ENCODE measurements at regions not wholly inside any gene's neighbourhood (a gene's known extent, or its start where the extent isn't known, plus 50 kb on each side); places are given as distances from the start of the nearest gene placed in this dataset.

- TF ChIP-seq CTCF (IDR thresholded peaks at IDR 0.05; ENCODE audit: low read depth, low read length): no peak
- no peak for DNase-seq (ENCODE audit: low read depth in 2 of 2)
- H3K4me3 ChIP-seq (replicated peaks in 1 of 2; ENCODE audit: low read depth in 2 of 2, low read length in 2 of 2): no peak overlapping the region
These were observed 115.2 kb downstream of the RAB18 start for GRCh38 chr10:27619329-27619728.

GRCh38 chr10:27620430-27621397, 116.6 kb downstream of the RAB18 start:
- peak; percentile 6 to 57 for DNase-seq (ENCODE audit: low read depth in 2 of 2)
- no peak for TF ChIP-seq CTCF (IDR thresholded peaks at IDR 0.05; ENCODE audit: low read depth, low read length)
- H3K4me3 ChIP-seq (replicated peaks in 1 of 2; ENCODE audit: low read depth in 2 of 2, low read length in 2 of 2): no peak overlapping the region

GRCh38 chr10:27621461-27621860, 117.4 kb downstream of the RAB18 start:
- no peak overlapping the region for H3K4me3 ChIP-seq (replicated peaks in 1 of 2; ENCODE audit: low read depth in 2 of 2, low read length in 2 of 2)
- no peak for TF ChIP-seq CTCF (IDR thresholded peaks at IDR 0.05; ENCODE audit: low read depth, low read length)
- no peak for DNase-seq (ENCODE audit: low read depth in 2 of 2)

- H3K4me3 ChIP-seq (replicated peaks in 1 of 2; ENCODE audit: low read depth in 2 of 2, low read length in 2 of 2): no peak overlapping the region
- no peak for DNase-seq (ENCODE audit: low read depth in 2 of 2)
- no peak for TF ChIP-seq CTCF (IDR thresholded peaks at IDR 0.05; ENCODE audit: low read depth, low read length)
These were observed 118.5 kb downstream of the RAB18 start for GRCh38 chr10:27622596-27622995.
